ENCODE measurements at regions not wholly inside any gene's neighbourhood (a gene's known extent, or its start where the extent isn't known, plus 50 kb on each side); places are given as distances from the start of the nearest gene placed in this dataset.
"Not testable (repeated sequence)": the region's sequence is repeated elsewhere in the genome, so short reads cannot be mapped to it uniquely, and the experiment has no call there.

GRCh38 chr6:58003417-58004167, 686.2 kb downstream of the PRIM2 start:
- H3K9me3 ChIP-seq (ENCODE audit: control insufficient read depth, low read depth, low read length), result peaks cover 15% of the 10 kb centered on the region
- H2BK120ac ChIP-seq (ENCODE audit: low read depth, low read length, poor library complexity, severe bottlenecking); H3T11ph ChIP-seq (ENCODE audit: low read length); H4K20me1 ChIP-seq (ENCODE audit: control insufficient read depth, insufficient read depth, insufficient read length); H3K23me2 ChIP-seq (ENCODE audit: insufficient read length, low read depth, low read length, poor library complexity, severe bottlenecking); H3K79me1 ChIP-seq (ENCODE audit: insufficient read depth, low read depth, low read length, poor library complexity, severe bottlenecking); H3K4me2 ChIP-seq (ENCODE audit: insufficient read depth, insufficient read length, low read length); H3K27ac ChIP-seq (ENCODE audit: insufficient read length, low read depth, low read length); H3K23ac ChIP-seq (ENCODE audit: insufficient read length, low read depth, low read length); H3K4me1 ChIP-seq (ENCODE audit: insufficient read depth, low read length); DNase-seq; H3K9ac ChIP-seq (ENCODE audit: extremely low read depth, insufficient read length, low read length); H3K18ac ChIP-seq (ENCODE audit: insufficient read length, low read depth, low read length); H2BK20ac ChIP-seq (ENCODE audit: low read depth, low read length, poor library complexity, severe bottlenecking); H4K5ac ChIP-seq (ENCODE audit: insufficient read length, low read depth, low read length); H3K27me3 ChIP-seq (ENCODE audit: insufficient read depth, low read length); H2AFZ ChIP-seq (ENCODE audit: low read length); H4K8ac ChIP-seq (replicated peaks; ENCODE audit: insufficient read length, low read depth, low read length); H3K79me2 ChIP-seq (ENCODE audit: insufficient read depth, low read length); H4K91ac ChIP-seq (ENCODE audit: insufficient read length, low read depth, low read length); H2AK5ac ChIP-seq (ENCODE audit: insufficient read length, low read length); H3K27ac Mint-ChIP-seq; H3K14ac ChIP-seq (ENCODE audit: insufficient read depth, low read length); H3K27me3 Mint-ChIP-seq (ENCODE audit: low read depth); H2BK15ac ChIP-seq (ENCODE audit: low read depth, low read length); H2BK5ac ChIP-seq (ENCODE audit: insufficient read length, low read length); H3K4me3 Mint-ChIP-seq; H2BK12ac ChIP-seq (ENCODE audit: insufficient read length, low read depth, low read length); H3K4me1 Mint-ChIP-seq; H3K56ac ChIP-seq (ENCODE audit: insufficient read length, low read depth, low read length); H3K4ac ChIP-seq (ENCODE audit: low read depth, low read length): not testable (repeated sequence)
- Mint-ChIP-seq H3K36me3 (ENCODE audit: insufficient read depth in 1 of 3, low read depth in 3 of 3) (peaks cover 0 to 13% (median 0%) of the 10 kb centered on the region in 3 experiments; a peak in 2 of 7 replicates), H3K9me3 (peaks cover 42 to 80% of the 10 kb centered on the region in 2 experiments)
- TF ChIP-seq CTCF (conservative IDR thresholded peaks at IDR 0.05), result peak; percentile 21; the same call in 1 of the 3 replicates

- H3K27ac Mint-ChIP-seq; H3K27ac ChIP-seq (ENCODE audit: insufficient read length, low read depth, low read length); H3K4me3 Mint-ChIP-seq; H3K4ac ChIP-seq (ENCODE audit: low read depth, low read length); H4K91ac ChIP-seq (ENCODE audit: insufficient read length, low read depth, low read length); H2BK20ac ChIP-seq (ENCODE audit: low read depth, low read length, poor library complexity, severe bottlenecking); DNase-seq; H3T11ph ChIP-seq (ENCODE audit: low read length); H3K56ac ChIP-seq (ENCODE audit: insufficient read length, low read depth, low read length); H2BK15ac ChIP-seq (ENCODE audit: low read depth, low read length); H2BK5ac ChIP-seq (ENCODE audit: insufficient read length, low read length); H3K36me3 Mint-ChIP-seq (ENCODE audit: insufficient read depth in 1 of 3, low read depth in 3 of 3); H4K5ac ChIP-seq (ENCODE audit: insufficient read length, low read depth, low read length); H2BK120ac ChIP-seq (ENCODE audit: low read depth, low read length, poor library complexity, severe bottlenecking); H3K79me2 ChIP-seq (ENCODE audit: insufficient read depth, low read length); H3K27me3 ChIP-seq (ENCODE audit: insufficient read depth, low read length); H3K27me3 Mint-ChIP-seq (ENCODE audit: low read depth); H2AFZ ChIP-seq (ENCODE audit: low read length); H2AK5ac ChIP-seq (ENCODE audit: insufficient read length, low read length); H3K14ac ChIP-seq (ENCODE audit: insufficient read depth, low read length); H3K23ac ChIP-seq (ENCODE audit: insufficient read length, low read depth, low read length); H3K23me2 ChIP-seq (ENCODE audit: insufficient read length, low read depth, low read length, poor library complexity, severe bottlenecking); H4K8ac ChIP-seq (replicated peaks; ENCODE audit: insufficient read length, low read depth, low read length); H2BK12ac ChIP-seq (ENCODE audit: insufficient read length, low read depth, low read length); H3K4me1 ChIP-seq (ENCODE audit: insufficient read depth, low read length); H3K4me2 ChIP-seq (ENCODE audit: insufficient read depth, insufficient read length, low read length); H3K9ac ChIP-seq (ENCODE audit: extremely low read depth, insufficient read length, low read length); H3K79me1 ChIP-seq (ENCODE audit: insufficient read depth, low read depth, low read length, poor library complexity, severe bottlenecking); H3K4me1 Mint-ChIP-seq; H4K20me1 ChIP-seq (ENCODE audit: control insufficient read depth, insufficient read depth, insufficient read length); H3K18ac ChIP-seq (ENCODE audit: insufficient read length, low read depth, low read length): not testable (repeated sequence)
- peaks cover 36 to 77% of the 10 kb centered on the region in 2 experiments for H3K9me3 Mint-ChIP-seq
- no CpG with 5 or more reads among the region's 4 CpGs for WGBS (ENCODE audit: extremely low coverage, insufficient read length, low lambda C conversion rate)
- peaks cover 20% of the 10 kb centered on the region for H3K9me3 ChIP-seq (ENCODE audit: control insufficient read depth, low read depth, low read length)
These were observed 690.0 kb downstream of the PRIM2 start for GRCh38 chr6:58007334-58008000.
